Adipocyte (in vitro differentiated cells): ENCODE measurements at regions not wholly inside any gene's neighbourhood (a gene's known extent, or its start where the extent isn't known, plus 50 kb on each side); places are given as distances from the start of the nearest gene placed in this dataset.

Source experiments
- DNase-seq: peaks from one replicate; pipeline ENCODE4 v3.0.0-alpha.2; 2015; ENCODE audit warnings: low read depth
- H3K27me3 ChIP-seq: replicated peaks from 2 replicates; pipeline ENCODE4 v1.7.0; 2013; ENCODE audit warnings: mild to moderate bottlenecking, low read length, moderate library complexity; ENCODE audit not compliant: control insufficient read depth, insufficient read depth
- H3K36me3 ChIP-seq: 2 replicates; pipeline ENCODE4 v1.7.0; 2013; ENCODE audit warnings: low read length, mild to moderate bottlenecking, moderate library complexity; ENCODE audit not compliant: control insufficient read depth, insufficient read depth, severe bottlenecking
- H3K4me1 ChIP-seq: 2 replicates; pipeline ENCODE4 v1.7.0; 2013; ENCODE audit warnings: mild to moderate bottlenecking, low read length, moderate library complexity; ENCODE audit not compliant: control insufficient read depth, insufficient read depth
- H3K4me3 ChIP-seq: 2 replicates; pipeline ENCODE4 v1.7.0; 2013; ENCODE audit warnings: mild to moderate bottlenecking, low read length, moderate library complexity
- H3K9ac ChIP-seq: 2 replicates; pipeline ENCODE4 v1.7.0; 2013; ENCODE audit warnings: mild to moderate bottlenecking, low read length, moderate library complexity
- H3K9me3 ChIP-seq: 2 replicates; pipeline ENCODE4 v1.7.0; 2013; ENCODE audit warnings: mild to moderate bottlenecking, low read length, moderate library complexity; ENCODE audit not compliant: control insufficient read depth

GRCh38 chr17:13970531-13970930 lies 98.8 kb upstream of the COX10 start:
- H3K9ac ChIP-seq: no peak overlapping the region
- H3K4me1 ChIP-seq: no peaks in the 10 kb centered on the region
- H3K27me3 ChIP-seq: no peaks in the 10 kb centered on the region
- no peak for DNase-seq
- peak overlapping the region; percentile 17 for H3K4me3 ChIP-seq
- no peaks in the 10 kb centered on the region for H3K36me3 ChIP-seq
- no peaks in the 10 kb centered on the region for H3K9me3 ChIP-seq

- Histone ChIP-seq H3K36me3 (no peaks in the 10 kb centered on the region), H3K9me3 (no peaks in the 10 kb centered on the region), H3K4me3 (no peak overlapping the region), H3K4me1 (no peaks in the 10 kb centered on the region), H3K27me3 (no peaks in the 10 kb centered on the region), H3K9ac (no peak overlapping the region)
- no peak for DNase-seq
Measured at GRCh38 chr17:13973960-13974651, 95.2 kb upstream of the COX10 start.

DNA sequence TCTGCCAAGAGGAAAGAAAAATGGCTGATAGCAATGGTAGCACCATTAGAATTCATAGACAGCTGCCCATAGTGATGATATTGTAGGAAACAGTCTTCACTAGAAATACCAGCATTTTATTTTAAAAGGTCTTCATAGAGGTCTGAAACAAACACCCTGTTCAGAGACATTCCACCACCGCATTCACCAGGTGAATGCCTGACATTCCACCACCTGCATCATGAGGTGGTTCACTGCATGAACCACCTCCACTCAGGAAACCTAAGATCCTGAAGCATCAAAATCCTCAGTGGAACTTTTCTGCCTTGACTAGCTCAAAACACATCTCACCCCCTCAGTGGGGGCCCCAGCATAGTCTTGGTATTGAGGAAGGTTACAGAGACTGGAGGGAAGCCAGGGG lies 91.5 kb upstream of the COX10 start:
- Histone ChIP-seq H3K9me3 (no peaks in the 10 kb centered on the region), H3K27me3 (no peaks in the 10 kb centered on the region), H3K4me1 (no peaks in the 10 kb centered on the region), H3K36me3 (no peaks in the 10 kb centered on the region), H3K9ac (no peak overlapping the region), H3K4me3 (no peak overlapping the region)
- DNase-seq: no peak

GRCh38 chr17:13978478-13978877 lies 90.8 kb upstream of the COX10 start:
- H3K4me1 ChIP-seq: no peaks in the 10 kb centered on the region
- no peaks in the 10 kb centered on the region for H3K9me3 ChIP-seq
- no peak overlapping the region for H3K4me3 ChIP-seq
- DNase-seq: no peak
- no peaks in the 10 kb centered on the region for H3K27me3 ChIP-seq
- no peaks in the 10 kb centered on the region for H3K36me3 ChIP-seq
- no peak overlapping the region for H3K9ac ChIP-seq

GRCh38 chr17:13981881-13982280 lies 87.4 kb upstream of the COX10 start:
- DNase-seq: no peak
- Histone ChIP-seq H3K9me3 (no peaks in the 10 kb centered on the region), H3K36me3 (no peaks in the 10 kb centered on the region), H3K27me3 (no peaks in the 10 kb centered on the region), H3K4me1 (no peaks in the 10 kb centered on the region), H3K9ac (no peak overlapping the region), H3K4me3 (no peak overlapping the region)

DNA sequence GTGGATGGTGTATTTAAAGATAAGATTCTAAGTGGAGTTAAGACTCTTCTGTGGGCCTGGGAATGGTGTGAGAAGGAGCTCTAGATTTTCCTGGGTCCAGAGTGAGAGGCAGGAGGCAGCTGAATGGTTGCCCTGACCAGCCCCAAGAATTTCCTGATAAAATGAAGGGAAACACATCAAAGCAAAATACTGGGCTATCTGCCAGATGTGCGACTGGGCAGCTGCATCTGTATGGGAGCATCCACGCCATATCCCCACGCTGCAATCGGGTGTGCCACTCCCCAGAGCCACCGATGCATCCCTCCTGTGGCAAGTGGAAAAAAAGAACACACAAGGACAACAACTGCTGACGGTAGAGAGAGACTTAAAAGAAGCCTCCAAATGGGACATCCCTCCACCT lies 84.3 kb upstream of the COX10 start:
- H3K27me3 ChIP-seq: no peaks in the 10 kb centered on the region
- no peak overlapping the region for H3K4me3 ChIP-seq
- H3K9ac ChIP-seq: no peak overlapping the region
- no peaks in the 10 kb centered on the region for H3K36me3 ChIP-seq
- no peaks in the 10 kb centered on the region for H3K9me3 ChIP-seq
- H3K4me1 ChIP-seq: no peaks in the 10 kb centered on the region
- DNase-seq: no peak

GRCh38 chr17:13986855-13987254 lies 82.4 kb upstream of the COX10 start:
- Histone ChIP-seq H3K36me3 (no peaks in the 10 kb centered on the region), H3K27me3 (no peaks in the 10 kb centered on the region), H3K9me3 (no peaks in the 10 kb centered on the region), H3K4me1 (no peaks in the 10 kb centered on the region), H3K9ac (no peak overlapping the region), H3K4me3 (no peak overlapping the region)
- no peak for DNase-seq

DNA sequence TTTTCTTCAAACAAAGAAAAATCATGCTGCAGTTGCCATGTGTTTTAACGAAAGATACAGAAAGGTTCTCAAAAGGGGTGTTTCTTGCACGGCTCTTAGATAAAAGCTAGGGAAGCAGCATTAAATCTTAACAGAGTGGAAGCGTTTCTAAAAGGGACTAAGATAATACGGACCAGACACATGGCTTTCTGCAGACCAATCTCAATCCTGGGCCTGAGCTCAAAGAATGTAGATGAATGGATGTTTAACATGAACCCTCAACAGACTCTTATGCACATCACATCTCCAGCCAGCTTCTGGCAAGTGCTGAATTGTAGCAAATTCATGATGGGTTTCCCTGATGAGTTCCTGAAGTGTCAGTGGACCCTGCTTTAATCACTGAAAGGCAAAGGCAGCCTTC lies 80.2 kb upstream of the COX10 start:
- H3K9ac ChIP-seq: no peak overlapping the region
- H3K36me3 ChIP-seq: no peaks in the 10 kb centered on the region
- no peak overlapping the region for H3K4me3 ChIP-seq
- H3K4me1 ChIP-seq: no peaks in the 10 kb centered on the region
- no peaks in the 10 kb centered on the region for H3K27me3 ChIP-seq
- DNase-seq: no peak
- H3K9me3 ChIP-seq: no peaks in the 10 kb centered on the region

DNA sequence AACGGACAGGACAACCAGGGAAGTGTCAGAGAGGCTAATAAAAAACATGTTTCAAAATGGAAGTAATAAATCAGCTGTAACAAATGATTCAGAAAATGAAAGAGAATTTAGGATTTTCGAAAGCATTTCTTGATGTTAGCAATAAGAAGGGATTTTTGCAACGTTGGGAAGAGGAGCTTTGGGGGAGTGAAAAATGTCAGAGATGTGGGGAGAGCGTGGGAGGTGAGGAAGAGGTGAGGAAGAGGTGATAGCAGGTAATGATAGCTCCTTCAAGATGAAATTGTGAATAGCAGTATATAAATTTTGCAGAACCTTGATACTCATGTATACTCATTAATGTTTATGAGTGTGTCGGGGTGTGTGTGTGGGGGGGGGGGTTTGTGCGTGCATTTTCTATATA lies 76.2 kb upstream of the COX10 start:
- Histone ChIP-seq H3K9ac (no peak overlapping the region), H3K4me3 (no peak overlapping the region), H3K27me3 (no peaks in the 10 kb centered on the region), H3K9me3 (no peaks in the 10 kb centered on the region), H3K4me1 (peaks cover 9% of the 10 kb centered on the region), H3K36me3 (no peaks in the 10 kb centered on the region)
- DNase-seq: no peak

DNA sequence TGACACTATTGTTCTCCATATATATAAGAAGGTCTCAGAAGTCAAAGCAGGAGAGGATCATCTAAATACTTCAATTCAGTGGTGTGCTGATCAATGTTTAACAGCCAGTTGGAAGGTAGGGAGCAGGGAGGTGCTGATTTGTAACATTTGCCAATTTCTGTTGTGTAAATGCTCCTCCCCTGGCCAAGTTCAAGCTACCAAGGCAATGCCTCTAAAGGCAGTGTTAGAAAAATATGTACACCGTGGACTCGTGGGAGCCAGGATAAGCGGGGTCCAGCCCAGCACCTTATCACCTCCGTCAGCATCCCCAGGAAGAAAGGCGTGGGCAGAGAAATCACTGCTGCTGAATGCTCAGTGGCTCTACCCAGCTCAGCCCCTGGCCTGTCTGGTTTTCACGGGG lies 75.3 kb upstream of the COX10 start:
- no peaks in the 10 kb centered on the region for H3K9me3 ChIP-seq
- H3K9ac ChIP-seq: no peak overlapping the region
- DNase-seq: no peak
- H3K36me3 ChIP-seq: no peaks in the 10 kb centered on the region
- no peak overlapping the region for H3K4me3 ChIP-seq
- no peaks in the 10 kb centered on the region for H3K27me3 ChIP-seq
- peaks cover 9% of the 10 kb centered on the region for H3K4me1 ChIP-seq

DNA sequence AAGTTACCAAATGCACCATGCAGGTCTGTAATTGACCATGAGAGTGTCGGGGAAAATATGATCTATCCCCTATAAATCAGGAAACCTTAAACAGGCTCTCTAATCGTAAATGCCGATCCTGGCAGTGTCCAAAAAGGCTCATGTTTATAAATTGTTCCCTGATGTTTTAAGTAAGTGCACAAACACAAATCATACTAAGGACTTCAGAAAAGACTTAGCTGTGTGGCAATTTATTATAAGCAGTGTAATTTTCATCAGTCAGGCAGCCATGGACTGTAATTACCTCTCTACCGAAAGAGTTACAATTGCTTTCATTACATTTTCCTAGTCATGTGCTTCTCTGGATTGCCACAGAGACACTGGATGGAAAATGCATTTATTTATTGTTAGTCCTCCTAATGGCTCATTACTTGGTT lies 73.4 kb upstream of the COX10 start:
- peaks cover 9% of the 10 kb centered on the region for H3K4me1 ChIP-seq
- no peaks in the 10 kb centered on the region for H3K9me3 ChIP-seq
- H3K27me3 ChIP-seq: no peaks in the 10 kb centered on the region
- peak overlapping the region; percentile 62 for H3K4me3 ChIP-seq
- peak; percentile 9 for DNase-seq
- peak overlapping the region; percentile 2 for H3K9ac ChIP-seq
- no peaks in the 10 kb centered on the region for H3K36me3 ChIP-seq

DNA sequence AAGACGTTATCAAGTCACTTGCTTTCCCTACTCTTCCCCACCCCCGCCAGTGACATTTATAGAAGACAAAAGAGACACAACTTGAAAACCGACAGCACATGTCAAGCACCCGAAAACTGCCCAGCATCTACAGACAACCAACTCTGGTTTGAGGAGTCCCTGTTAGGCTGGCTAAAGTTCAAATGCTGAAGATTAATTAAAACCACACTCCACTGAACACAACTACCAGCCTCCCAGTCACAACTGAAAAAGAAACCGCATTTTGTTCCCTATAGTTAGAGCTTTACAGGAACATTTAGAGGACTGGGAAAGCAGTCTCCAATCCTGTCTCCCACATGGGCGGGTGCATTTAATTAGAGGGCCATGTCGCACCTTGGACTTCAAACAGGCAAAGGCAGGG lies 73.0 kb upstream of the COX10 start:
- H3K4me3 ChIP-seq: peak overlapping the region; percentile 62

More for the DNA sequence above, 73.0 kb upstream of the COX10 start:
- Histone ChIP-seq H3K27me3 (no peaks in the 10 kb centered on the region), H3K4me1 (peaks cover 9% of the 10 kb centered on the region), H3K9ac (no peak overlapping the region), H3K36me3 (no peaks in the 10 kb centered on the region), H3K9me3 (no peaks in the 10 kb centered on the region)
- DNase-seq: peak; percentile 1
